Tibial nerve (tissue), 3 donors: ENCODE measurements at regions not wholly inside any gene's neighbourhood (a gene's known extent, or its start where the extent isn't known, plus 50 kb on each side); places are given as distances from the start of the nearest gene placed in this dataset.

ENCODE experiments used
- CTCF ChIP-seq, 5 experiments: fragments of 200-600 bp in 3 of 5; fragments of 450-650 bp in 2 of 5; sonication (generic) in 3 of 5; IDR thresholded peaks; one replicate each; pipeline ENCODE4 v1.5.1; 2016 to 2019; ENCODE audit warnings: antibody characterized with exemption in 5 of 5, mild to moderate bottlenecking in 3 of 5, moderate library complexity in 2 of 5
- POLR2A ChIP-seq, 2 donors: fragments of 450-650 bp; IDR thresholded peaks; one replicate each; pipeline ENCODE4 v1.6.1; 2017; ENCODE audit warnings: antibody characterized with exemption in 2 of 2, mild to moderate bottlenecking in 2 of 2, moderate library complexity in 2 of 2

DNA sequence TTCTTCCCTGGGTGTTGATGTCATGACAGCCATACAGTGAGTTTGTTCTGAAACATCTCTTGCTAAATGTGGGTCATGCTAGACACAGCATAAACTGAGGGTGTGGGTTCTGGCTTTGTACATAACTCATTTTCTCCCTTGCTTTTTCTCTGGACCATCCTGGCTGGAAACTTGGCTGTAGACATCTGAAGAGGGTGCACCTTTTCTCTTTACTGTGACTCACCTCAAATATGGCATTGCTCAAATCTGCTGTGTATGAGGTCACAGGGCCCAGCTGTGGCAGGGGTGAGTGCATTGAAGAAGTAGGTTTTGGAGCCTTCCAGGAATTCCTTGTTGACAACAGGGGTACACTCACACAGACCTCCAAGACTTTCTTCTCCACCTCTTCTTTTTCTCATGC is 465.5 kb upstream of the AMELY start:
- TF ChIP-seq CTCF (IDR thresholded peaks at IDR 0.05) (no peak), POLR2A (IDR thresholded peaks at IDR 0.05) (no peak)
